HG03521 (cell line): ENCODE measurements at regions not wholly inside any gene's neighbourhood (a gene's known extent, or its start where the extent isn't known, plus 50 kb on each side); places are given as distances from the start of the nearest gene placed in this dataset.
"Not testable (repeated sequence)": the region's sequence is repeated elsewhere in the genome, so short reads cannot be mapped to it uniquely, and the experiment has no call there.

Experiments
- ATAC-seq: cut with Tn5 transposase; IDR thresholded peaks from one replicate; pipeline ENCODE4 v1.9.1; 2021; ENCODE audit warnings: mild to moderate bottlenecking, moderate library complexity; ENCODE audit not compliant: unreplicated experiment

DNA sequence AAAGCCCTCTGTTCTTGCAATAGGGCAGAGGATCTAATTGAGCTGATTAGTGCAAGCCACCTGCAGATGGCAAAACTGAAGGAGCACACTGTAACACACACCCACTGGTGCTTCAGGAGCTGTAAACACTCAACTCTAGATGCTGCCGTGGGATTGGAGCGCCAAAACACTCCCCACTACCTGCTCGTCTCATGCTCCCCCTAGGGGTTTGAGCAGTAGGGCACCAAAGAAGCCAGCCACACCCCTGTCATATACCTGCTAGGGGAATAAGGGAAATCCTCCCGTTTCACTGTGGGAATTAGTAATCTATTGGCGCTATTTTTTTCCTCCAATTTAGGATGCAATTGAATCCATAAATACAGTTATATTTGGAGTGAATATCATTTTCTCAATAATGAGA, 360.2 kb downstream of the GLUD2 start:
- no peak for ATAC-seq

GRCh38 chrX:121431514-121431913, 384.1 kb downstream of the GLUD2 start:
- not testable (repeated sequence) for ATAC-seq

DNA sequence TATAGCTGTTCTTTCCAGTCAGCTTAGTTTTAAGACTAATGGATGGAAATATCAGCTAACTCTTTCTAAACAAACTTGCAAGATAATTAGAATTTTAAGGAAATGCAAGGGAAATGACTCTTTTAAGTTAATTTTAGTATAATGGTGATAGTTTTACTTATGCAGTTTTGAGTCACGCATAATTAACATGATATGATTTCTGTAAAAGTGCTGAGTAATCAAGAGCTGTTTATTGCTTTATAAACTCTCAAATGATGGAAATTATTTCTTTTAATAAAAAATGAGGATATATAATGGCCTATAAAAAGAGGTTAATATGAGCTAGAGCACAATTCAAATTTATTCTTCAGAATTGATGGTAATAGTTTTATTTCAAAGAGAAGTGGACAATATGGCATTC, 385.9 kb downstream of the GLUD2 start:
- no peak for ATAC-seq

- ATAC-seq = not testable (repeated sequence)
Measured at GRCh38 chrX:121437666-121438065, 390.3 kb downstream of the GLUD2 start.

DNA sequence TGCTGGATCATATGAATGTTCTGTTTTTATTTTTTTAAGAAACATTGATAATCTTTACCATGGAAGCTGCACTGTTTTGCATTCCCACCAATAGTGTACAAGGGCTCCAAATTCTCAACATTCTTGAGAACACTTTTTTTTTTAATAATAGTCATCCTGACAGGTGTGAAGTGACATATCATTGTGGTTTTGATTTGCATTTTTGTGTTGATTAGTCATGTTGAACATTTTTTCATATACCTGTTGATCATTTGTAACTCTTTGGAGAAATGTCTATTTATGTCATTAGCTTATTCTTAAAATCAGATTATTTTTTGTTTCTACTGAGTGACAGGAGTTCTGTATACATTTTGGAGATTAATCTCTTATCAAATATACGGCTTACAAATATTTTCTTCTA, 408.5 kb downstream of the GLUD2 start:
- ATAC-seq = no peak

DNA sequence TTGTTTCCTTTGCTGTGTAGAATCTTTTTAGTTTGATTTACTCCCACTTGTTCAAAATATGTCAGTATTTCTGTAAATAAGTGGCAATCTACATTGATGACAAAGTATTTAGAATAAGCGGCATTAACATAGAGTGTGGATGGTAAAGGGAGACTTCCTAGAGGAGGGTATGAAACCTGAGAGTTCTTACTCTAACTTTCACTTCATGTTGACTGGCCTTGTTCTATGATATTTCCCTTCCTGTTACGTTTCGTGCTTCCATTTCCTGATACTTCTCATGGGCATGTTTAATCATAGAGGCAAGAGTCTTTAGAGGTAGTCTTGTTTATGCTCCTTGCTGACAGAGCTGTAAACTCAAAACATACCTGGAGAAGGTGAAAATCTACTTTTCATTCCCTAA, 408.9 kb downstream of the GLUD2 start:
- no peak for ATAC-seq

DNA sequence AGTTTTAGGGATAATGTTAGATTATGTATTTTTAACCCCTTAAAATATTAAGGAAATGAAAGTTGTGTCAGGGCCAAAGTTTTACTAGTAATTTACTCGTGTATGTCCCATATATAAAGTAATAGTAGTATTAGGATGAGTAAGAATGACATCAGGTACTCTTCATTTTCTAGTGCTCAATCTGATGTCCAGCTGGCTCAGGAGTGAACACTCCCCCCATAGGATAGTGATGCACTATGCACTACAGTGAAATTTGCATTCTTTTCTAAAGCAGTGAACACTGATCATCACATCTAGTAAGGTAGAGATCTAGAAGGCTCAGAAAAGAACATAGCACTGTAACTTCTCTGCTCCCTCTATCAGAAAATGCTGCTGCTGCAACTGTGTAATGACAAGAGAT, 409.7 kb downstream of the GLUD2 start:
- no peak for ATAC-seq

GRCh38 chrX:121479406-121479805, 432.0 kb downstream of the GLUD2 start:
- no peak for ATAC-seq

GRCh38 chrX:121496966-121497365, 449.6 kb downstream of the GLUD2 start:
- ATAC-seq = no peak

- no peak for ATAC-seq
Measured at GRCh38 chrX:121504153-121504552, 456.7 kb downstream of the GLUD2 start.

GRCh38 chrX:121546317-121546716, 498.9 kb downstream of the GLUD2 start:
- ATAC-seq = no peak

DNA sequence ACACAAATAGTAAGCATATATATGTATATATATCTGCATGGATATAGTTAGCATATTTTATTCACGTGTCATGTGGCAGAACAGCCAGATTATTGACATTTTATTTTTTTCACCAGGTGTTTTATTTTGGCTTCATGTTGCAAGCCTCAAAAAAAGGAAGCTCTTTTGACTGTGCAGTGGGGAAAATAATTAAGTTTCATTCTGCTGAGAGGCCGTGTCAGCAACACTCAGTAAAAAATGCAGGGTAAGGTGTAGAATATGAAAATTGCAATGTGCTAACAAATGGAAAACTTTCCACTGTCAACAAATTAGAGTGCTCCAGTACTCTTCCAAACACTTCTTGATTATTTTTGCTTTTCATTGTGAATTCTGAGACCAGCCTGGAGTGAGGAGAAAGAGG, 511.5 kb downstream of the GLUD2 start:
- no peak for ATAC-seq

GRCh38 chrX:121562616-121563015, 515.2 kb downstream of the GLUD2 start:
- ATAC-seq = no peak

DNA sequence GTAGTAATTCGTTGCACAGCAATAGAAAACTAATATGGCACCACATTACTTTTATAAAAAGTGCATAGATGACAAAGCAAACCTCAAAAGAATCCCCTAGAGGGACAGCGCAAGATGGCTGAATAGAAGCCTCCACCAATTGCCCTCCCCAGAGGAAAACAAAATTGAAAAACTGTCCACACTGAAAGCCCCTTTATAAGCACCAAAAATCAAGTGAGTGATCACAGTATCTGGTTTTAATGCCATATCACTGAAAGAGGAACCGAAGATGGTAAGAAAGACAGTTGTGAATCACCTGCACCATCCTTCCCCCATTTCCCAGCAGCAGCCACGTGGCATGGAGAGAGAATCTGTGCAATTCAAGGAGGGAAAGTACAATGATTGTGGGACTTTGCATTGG, 522.2 kb downstream of the GLUD2 start:
- ATAC-seq = no peak

DNA sequence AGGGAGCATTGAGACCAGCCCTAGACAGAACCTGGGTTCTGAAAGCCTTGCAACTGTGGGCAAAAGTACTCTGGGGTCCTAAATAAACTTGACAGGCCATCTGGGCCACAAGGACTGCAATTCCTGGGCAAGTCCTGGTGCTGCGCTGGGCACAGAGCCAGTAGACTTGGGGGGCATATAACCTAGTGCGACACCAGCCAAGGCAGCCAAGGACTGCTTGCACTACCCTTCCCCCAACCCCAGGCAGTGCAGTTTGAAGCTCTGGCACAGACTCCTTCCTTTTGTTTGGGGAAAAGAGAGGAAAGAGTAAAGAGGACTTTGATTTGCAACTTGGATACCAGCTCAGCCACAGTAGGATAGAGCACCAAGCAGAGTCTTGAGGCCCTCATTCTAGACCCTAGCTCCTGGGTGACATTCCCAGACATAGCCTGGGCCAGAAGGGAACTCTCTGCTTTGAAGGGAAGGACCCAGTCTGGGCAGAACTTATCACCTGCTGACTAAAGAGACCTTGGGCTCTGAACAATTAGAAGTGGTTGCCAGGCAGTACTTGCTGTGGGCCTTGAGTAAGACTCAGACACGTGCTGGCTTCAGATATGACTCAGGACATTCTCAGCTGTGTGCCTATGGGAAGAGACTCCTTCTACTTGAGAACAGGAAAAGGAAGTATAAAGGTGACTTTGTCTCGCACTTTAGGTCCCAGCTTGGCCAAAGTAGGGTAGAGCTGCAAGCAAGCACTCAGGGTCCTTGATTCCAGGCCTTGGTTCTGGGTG, 522.8 kb downstream of the GLUD2 start:
- no peak for ATAC-seq

- ATAC-seq = no peak
Measured at GRCh38 chrX:121571333-121571732, 523.9 kb downstream of the GLUD2 start.

- not testable (repeated sequence) for ATAC-seq
Measured at GRCh38 chrX:121574384-121574783, 527.0 kb downstream of the GLUD2 start.

DNA sequence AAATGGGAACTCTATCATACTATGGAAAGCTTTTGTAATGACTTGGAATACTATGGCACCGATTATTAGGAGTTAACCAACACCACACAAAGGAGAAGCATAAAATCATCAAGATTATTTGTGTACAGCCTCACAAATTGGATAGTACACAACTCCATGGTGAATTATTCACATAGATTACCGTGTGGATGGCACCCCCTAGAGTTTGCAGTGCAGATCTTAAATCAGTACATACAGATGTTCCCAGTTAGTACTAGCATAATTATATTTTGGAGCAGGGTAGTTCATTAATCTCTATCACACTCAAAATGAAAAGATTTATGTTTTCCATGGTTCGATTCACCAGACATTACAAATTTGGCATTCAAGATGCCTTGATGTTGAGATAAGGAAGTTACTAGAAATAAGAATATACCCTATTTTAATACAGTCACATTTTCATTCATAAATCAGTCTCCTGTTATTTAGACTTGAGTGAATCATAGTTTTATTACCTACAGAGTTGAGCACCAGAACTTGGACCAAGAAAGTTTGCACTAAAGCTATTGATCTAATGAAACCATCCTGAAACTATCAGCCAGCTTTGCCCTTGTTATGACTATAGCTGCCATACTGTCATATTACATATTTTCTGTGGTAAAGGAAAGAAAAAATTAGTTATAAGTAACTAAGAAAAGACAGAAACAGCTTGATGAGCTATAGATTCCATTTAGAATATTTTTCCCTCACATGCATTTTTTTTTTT, 531.8 kb downstream of the GLUD2 start:
- no peak for ATAC-seq

DNA sequence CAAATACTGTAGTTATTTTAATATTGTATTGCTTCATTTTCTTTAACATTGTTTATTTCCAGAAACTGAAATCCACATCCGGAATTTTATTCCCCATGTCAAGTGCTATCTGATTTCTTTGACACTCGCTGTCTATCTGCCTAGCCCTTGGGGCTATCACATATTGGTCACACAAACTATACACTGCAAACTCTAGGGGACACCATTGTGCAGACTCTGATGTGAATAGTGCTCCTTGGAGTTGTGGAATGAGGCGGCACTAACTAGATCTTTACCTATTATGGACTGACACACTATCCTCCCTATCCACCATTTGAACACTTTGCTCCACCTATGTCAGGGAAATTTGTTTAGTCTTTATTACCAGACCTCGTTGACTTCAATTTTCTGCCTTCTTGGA, 534.5 kb downstream of the GLUD2 start:
- ATAC-seq = no peak

GRCh38 chrX:121585626-121586025, 538.2 kb downstream of the GLUD2 start:
- no peak for ATAC-seq

DNA sequence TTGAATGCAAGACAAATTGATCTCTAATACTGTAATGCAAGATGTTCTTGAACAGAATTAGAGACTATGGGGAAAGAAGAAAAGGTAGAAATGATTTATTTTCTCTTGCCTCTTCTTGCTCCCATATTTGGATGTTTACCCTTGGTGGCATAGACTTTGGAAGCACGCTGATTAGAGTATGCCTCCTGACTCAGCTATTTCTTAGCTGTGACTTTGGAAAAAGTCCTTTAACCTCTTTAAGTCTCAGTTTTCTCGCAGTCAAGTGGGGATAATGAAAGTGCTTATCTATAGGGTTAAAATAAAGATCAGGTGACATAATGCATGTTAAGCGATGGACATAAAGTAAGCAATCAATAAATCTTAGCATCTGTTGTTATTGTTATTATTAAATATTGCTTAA, 545.5 kb downstream of the GLUD2 start:
- ATAC-seq = no peak

GRCh38 chrX:121598356-121598755, 550.9 kb downstream of the GLUD2 start:
- ATAC-seq = no peak
